ENCODE measurements at regions not wholly inside any gene's neighbourhood (a gene's known extent, or its start where the extent isn't known, plus 50 kb on each side); places are given as distances from the start of the nearest gene placed in this dataset.
A peak's percentile ranks its signal among the peaks of the same experiment; 100 is the strongest.
"Not testable (repeated sequence)": the region's sequence is repeated elsewhere in the genome, so short reads cannot be mapped to it uniquely, and the experiment has no call there.

GRCh38 chr20:53764415-53764800 lies 170.8 kb upstream of the ZNF217 start:
- DNase-seq: no peak

DNA sequence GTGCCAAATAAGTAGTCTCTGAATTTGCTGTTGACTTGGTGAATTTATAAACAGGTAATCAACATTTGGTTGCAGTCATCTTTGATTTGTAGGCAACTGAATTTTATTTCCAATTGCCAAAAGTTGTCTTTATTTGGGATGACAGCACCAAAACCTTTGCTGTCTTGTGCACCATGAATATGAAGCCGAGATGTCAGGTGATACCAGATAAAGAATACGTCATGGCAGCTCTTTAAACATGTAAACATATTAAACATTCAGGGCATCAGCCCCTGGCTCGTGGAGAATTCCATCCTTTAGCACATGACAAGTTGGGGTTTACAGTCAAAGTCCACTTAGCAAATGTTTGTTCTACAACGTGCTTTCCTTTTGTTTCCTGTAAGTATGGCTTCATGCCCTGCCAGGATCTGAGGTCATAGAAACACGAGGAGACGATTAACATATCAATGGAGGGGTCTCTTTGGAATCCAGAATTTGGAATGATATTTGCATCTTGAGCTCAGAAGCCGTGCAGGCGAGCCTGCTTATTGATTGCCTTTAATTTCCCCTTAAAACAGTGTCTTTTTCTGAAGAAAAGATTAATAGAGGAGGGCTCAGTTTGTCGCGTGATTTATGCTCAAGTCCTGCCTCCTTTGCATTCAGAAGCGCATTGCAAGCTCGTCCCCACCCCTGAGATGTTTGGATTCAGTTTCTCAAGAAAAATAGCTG lies 170.2 kb upstream of the ZNF217 start:
- DNase-seq: no peak

- not testable (repeated sequence) for DNase-seq
Observed at GRCh38 chr20:53762423-53762798, 168.8 kb upstream of the ZNF217 start.

GRCh38 chr20:53760025-53760441 lies 166.4 kb upstream of the ZNF217 start:
- DNase-seq: no peak

- peak; percentile 64 for DNase-seq
Observed at GRCh38 chr20:53757472-53757913, 163.9 kb upstream of the ZNF217 start.

GRCh38 chr20:53755733-53756531 lies 162.3 kb upstream of the ZNF217 start:
- no peak for DNase-seq

GRCh38 chr20:53753880-53754459 lies 160.3 kb upstream of the ZNF217 start:
- no peak for DNase-seq

- DNase-seq: peak; percentile 22
Observed at GRCh38 chr20:53752971-53753879, 159.6 kb upstream of the ZNF217 start.

DNA sequence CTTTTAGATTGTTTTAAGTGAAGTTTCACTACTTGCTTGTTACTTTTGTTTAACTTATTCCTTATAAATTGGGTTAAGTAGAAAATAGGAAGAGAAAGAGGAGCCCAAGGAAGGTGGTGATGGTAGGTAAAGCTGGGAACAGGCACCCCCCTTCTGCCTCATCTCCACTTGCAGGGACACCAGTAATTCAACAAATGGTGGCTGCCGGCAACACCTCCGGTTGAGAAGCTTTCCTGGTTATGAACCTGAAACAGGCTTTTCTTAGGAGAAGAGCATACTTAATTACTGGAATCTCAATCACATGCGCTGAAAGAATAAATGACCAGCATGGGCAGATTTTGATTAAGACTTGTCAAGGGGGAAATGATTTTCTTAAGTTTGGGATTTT lies 158.9 kb upstream of the ZNF217 start:
- no peak for DNase-seq

GRCh38 chr20:53751620-53752318 lies 158.1 kb upstream of the ZNF217 start:
- DNase-seq: no peak

DNA sequence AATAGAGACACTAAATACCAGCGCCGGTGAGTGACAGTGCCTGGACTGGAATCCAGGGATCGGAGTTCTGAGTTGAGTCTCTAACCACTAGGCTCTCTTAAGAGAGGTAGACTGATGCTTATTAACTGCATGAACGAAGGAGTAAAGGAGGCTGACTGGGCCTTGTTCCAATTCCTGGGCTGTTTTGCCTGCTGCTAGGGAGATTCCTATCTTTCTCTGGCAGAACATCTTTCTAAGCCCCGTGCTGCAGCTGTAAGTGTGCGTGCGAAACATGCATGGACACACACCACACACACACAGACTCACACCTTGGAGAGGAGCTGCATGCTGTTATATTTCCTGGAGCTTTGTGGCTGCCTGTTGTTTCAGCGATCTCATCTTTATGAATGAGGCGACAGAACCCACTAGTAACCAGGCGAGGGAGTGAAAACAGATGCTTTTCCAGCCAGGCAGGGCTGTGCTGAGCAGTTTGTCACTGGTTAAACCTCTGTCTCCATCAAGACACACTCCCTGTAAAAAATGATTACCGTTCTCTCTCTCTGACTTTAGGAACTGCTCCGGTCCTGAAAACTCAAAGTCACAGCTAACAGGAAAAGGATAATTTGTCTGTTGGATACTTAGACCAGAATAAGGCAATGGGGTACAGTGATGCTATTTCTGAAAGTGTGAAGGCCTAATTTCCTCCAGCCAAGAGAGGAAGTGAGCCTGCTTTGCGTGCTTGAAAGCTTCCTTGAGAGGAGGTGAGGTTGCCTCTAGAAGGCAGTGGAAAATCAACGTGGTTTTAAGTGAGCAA lies 157.4 kb upstream of the ZNF217 start:
- DNase-seq: peak; percentile 90

GRCh38 chr20:53749499-53749898 lies 155.9 kb upstream of the ZNF217 start:
- no peak for DNase-seq

DNA sequence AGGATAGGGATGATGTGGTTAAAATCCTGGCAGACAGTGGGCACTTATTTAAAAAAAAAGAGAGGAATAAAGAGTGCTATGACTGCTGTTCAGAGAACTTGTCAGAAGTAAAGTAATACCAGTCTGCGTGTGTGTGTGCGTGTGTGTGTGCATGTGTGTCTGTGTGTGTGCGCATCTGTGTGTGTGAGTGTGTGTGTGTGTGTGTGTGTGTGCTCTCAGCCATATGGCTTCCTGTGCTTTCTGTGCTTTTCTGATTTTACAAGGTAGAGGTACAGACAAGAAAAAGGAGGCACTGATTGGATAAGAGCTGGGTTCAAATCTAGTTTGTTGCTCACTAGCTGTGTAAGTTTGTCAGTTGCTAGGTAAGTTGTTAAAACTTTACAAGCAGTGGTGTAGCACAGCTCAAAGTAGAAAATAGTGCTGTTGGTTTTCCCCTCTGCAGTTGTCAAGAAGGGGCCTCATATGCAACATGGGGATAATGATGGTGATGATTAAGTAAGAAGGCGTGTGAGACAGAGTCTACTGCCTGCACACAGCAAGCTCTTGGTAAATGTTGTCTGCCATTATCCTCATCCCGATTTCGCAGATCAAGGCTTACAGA lies 155.3 kb upstream of the ZNF217 start:
- peak; percentile 32 for DNase-seq

GRCh38 chr20:53748176-53748575 lies 154.5 kb upstream of the ZNF217 start:
- DNase-seq: no peak

DNA sequence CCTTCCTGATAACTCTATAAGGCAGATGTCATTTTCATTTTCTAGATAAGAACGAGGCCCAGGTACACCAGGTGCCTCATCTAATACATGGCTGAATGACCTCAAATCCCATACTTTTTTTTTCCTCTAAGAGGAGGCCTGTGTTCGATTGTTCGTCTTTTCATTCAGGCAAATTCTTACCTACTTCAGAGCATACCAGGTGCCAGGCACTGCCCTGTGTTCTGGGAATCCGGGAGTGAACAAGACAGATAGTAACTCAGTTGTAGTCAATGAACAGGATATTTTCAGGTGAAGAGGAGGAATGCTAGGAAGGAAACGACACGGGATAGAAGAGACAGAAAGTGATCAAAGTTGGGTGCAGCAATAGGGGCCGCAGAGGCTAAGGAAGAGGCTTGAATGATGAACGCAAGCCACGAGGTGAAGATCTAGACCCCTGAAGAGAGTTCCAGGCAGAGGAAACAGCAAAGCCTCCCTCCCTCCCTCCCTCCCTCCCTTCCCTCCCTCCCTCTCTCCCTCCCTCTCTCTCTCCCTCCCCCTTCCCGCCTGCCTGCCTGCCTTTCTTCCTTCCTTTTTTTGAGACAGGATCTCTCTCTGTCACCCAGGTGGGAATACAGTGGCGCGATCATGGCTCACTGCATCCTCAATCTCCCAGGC lies 150.1 kb upstream of the ZNF217 start:
- peak; percentile 70 for DNase-seq

- DNase-seq: no peak
Observed at GRCh38 chr20:53742685-53743081, 149.0 kb upstream of the ZNF217 start.

DNA sequence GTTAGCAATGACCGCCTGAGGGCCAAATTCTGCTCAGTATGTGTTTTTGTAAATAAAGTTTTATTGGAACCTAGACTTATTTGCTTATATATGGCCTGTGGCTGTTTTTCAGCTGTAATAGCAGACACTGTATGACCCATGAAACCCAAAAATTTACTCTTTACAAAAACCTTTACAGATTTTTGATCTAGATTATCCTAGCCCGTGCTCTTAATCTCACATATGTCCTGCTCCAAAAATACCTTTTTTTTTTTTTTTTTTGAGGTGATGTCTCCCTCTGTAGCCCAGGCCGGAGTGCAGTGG lies 148.0 kb upstream of the ZNF217 start:
- no peak for DNase-seq

- DNase-seq: peak; percentile 98
Observed at GRCh38 chr20:53739799-53740785, 146.5 kb upstream of the ZNF217 start.

All from NCI-H2171 treated with DMSO at 0.1 percent for 48 hours (cell line).